PFSK-1 (cell line): ENCODE measurements at regions not wholly inside any gene's neighbourhood (a gene's known extent, or its start where the extent isn't known, plus 50 kb on each side); places are given as distances from the start of the nearest gene placed in this dataset.

Experiments used
- FOXP2 ChIP-seq: optimal IDR thresholded peaks from 2 replicates; pipeline ENCODE3; 2011; ENCODE audit warnings: borderline replicate concordance, control low read depth, inconsistent platforms; ENCODE audit not compliant: insufficient read depth; ENCODE audit errors: extremely low read length, extremely low read depth
- POLR2AphosphoS5 ChIP-seq: IDR thresholded peaks from 2 replicates; pipeline ENCODE4 v1.6.1; 2012; ENCODE audit warnings: low read depth, mild to moderate bottlenecking, control low read depth, low read length, moderate library complexity
- REST ChIP-seq, 2 experiments: IDR thresholded peaks; 2 replicates each; pipeline versions ENCODE4 v1.6.1 to v1.8.0; 2011 to 2012; ENCODE audit warnings: low read depth in 2 of 2, low read length in 2 of 2, control low read depth in 1 of 2, inconsistent platforms in 1 of 2, mild to moderate bottlenecking in 1 of 2, moderate library complexity in 1 of 2; ENCODE audit not compliant: insufficient read depth in 1 of 2
- SIN3A ChIP-seq: IDR thresholded peaks from 2 replicates; pipeline ENCODE4 v1.6.1; 2012; ENCODE audit warnings: mild to moderate bottlenecking, low read length, moderate library complexity, borderline replicate concordance; ENCODE audit not compliant: insufficient read depth
- TAF1 ChIP-seq: IDR thresholded peaks from 2 replicates; pipeline ENCODE4 v1.6.1; 2012; ENCODE audit warnings: low read length, control low read depth, borderline replicate concordance; ENCODE audit not compliant: insufficient read depth

- TF ChIP-seq TAF1 (no peak), POLR2AphosphoS5 (no peak), SIN3A (no peak)
Measured at GRCh38 chr6:140576004-140576555, 1201.6 kb upstream of the CITED2 start.

- no peak for TF ChIP-seq TAF1
- TF ChIP-seq POLR2AphosphoS5, result no peak
- no peak for TF ChIP-seq REST (IDR thresholded peaks at IDR 0.05; ENCODE audit: insufficient read depth in 1 of 2, low read depth in 2 of 2, low read length in 2 of 2)
- TF ChIP-seq FOXP2, result no peak
- no peak for TF ChIP-seq SIN3A
Measured at GRCh38 chr6:140572867-140573266, 1198.4 kb upstream of the CITED2 start.

- no peak for TF ChIP-seq TAF1
- TF ChIP-seq SIN3A, result 0 out of 2 replicates have a peak, but pooled peaks have one; percentile 45
- TF ChIP-seq REST (IDR thresholded peaks at IDR 0.05; ENCODE audit: insufficient read depth in 1 of 2, low read depth in 2 of 2, low read length in 2 of 2), result no peak
Measured at GRCh38 chr6:140572129-140572528, 1197.7 kb upstream of the CITED2 start.

- TF ChIP-seq REST (IDR thresholded peaks at IDR 0.05; ENCODE audit: insufficient read depth in 1 of 2, low read depth in 2 of 2, low read length in 2 of 2) (no peak), TAF1 (no peak), FOXP2 (no peak), SIN3A (no peak), POLR2AphosphoS5 (no peak)
Measured at GRCh38 chr6:140571145-140571544, 1196.7 kb upstream of the CITED2 start.

- TF ChIP-seq REST (IDR thresholded peaks at IDR 0.05; ENCODE audit: insufficient read depth in 1 of 2, low read depth in 2 of 2, low read length in 2 of 2) (no peak), FOXP2 (no peak), TAF1 (no peak), POLR2AphosphoS5 (no peak), SIN3A (no peak)
Measured at GRCh38 chr6:140567466-140567865, 1193.0 kb upstream of the CITED2 start.
